Umbilical cord (tissue), 1 donor: ENCODE measurements at regions not wholly inside any gene's neighbourhood (a gene's known extent, or its start where the extent isn't known, plus 50 kb on each side); places are given as distances from the start of the nearest gene placed in this dataset.

Experiments used
- DNase-seq: peaks from one replicate; pipeline ENCODE4 v3.0.0-alpha.2; 2015; ENCODE audit warnings: low spot score

GRCh38 chr11:81432333-81432732 lies 1301.3 kb downstream of the FAM181B start:
- no peak for DNase-seq

- DNase-seq: no peak
Measured at GRCh38 chr11:81424822-81425221, 1308.8 kb downstream of the FAM181B start.

GRCh38 chr11:81422402-81422801 lies 1311.3 kb downstream of the FAM181B start:
- no peak for DNase-seq

- no peak for DNase-seq
Measured at GRCh38 chr11:81421251-81421860, 1312.3 kb downstream of the FAM181B start.

- no peak for DNase-seq
Measured at GRCh38 chr11:81420668-81421250, 1312.9 kb downstream of the FAM181B start.

GRCh38 chr11:81397316-81397715 lies 1336.3 kb downstream of the FAM181B start:
- DNase-seq: no peak

GRCh38 chr11:81394311-81394710 lies 1339.4 kb downstream of the FAM181B start:
- DNase-seq: no peak

GRCh38 chr11:81388326-81388725 lies 1345.3 kb downstream of the FAM181B start:
- no peak for DNase-seq

GRCh38 chr11:81380395-81380794 lies 1353.3 kb downstream of the FAM181B start:
- no peak for DNase-seq

- DNase-seq: no peak
Measured at GRCh38 chr11:81377418-81377817, 1356.2 kb downstream of the FAM181B start.

GRCh38 chr11:81373986-81374385 lies 1359.7 kb downstream of the FAM181B start:
- DNase-seq: no peak

- no peak for DNase-seq
Measured at GRCh38 chr11:81368192-81368591, 1365.5 kb downstream of the FAM181B start.

- no peak for DNase-seq
Measured at GRCh38 chr11:81365496-81365895, 1368.2 kb downstream of the FAM181B start.

GRCh38 chr11:81359476-81359875 lies 1374.2 kb downstream of the FAM181B start:
- DNase-seq: no peak

GRCh38 chr11:81345609-81346008 lies 1388.1 kb downstream of the FAM181B start:
- no peak for DNase-seq

- DNase-seq: no peak
Measured at GRCh38 chr11:81342966-81343365, 1390.7 kb downstream of the FAM181B start.

GRCh38 chr11:81340225-81340624 lies 1393.4 kb downstream of the FAM181B start:
- DNase-seq: peak; percentile 61

- DNase-seq: no peak
Measured at GRCh38 chr11:81339521-81339920, 1394.1 kb downstream of the FAM181B start.

- no peak for DNase-seq
Measured at GRCh38 chr11:81337756-81338155, 1395.9 kb downstream of the FAM181B start.

GRCh38 chr11:81332276-81332675 lies 1401.4 kb downstream of the FAM181B start:
- no peak for DNase-seq

GRCh38 chr11:81331611-81332235 lies 1401.9 kb downstream of the FAM181B start:
- no peak for DNase-seq

- DNase-seq: peak; percentile 87
Measured at GRCh38 chr11:81331088-81331487, 1402.6 kb downstream of the FAM181B start.

GRCh38 chr11:81303038-81303664 lies 1430.5 kb downstream of the FAM181B start:
- no peak for DNase-seq
